HEK293 (cell line): ENCODE measurements at regions not wholly inside any gene's neighbourhood (a gene's known extent, or its start where the extent isn't known, plus 50 kb on each side); places are given as distances from the start of the nearest gene placed in this dataset.

Experiments
- CTCF ChIA-PET: fragments of 350-600 bp; formaldehyde crosslinking; extraction: SDS; loops from one replicate; lab custom pipeline; 2021; ENCODE audit warnings: antibody characterized with exemption; lab: Yijun Ruan, JAX
- POLR2A ChIA-PET: fragments of 300-600 bp; formaldehyde crosslinking; extraction: SDS; loops from one replicate; lab custom pipeline; 2020; ENCODE audit warnings: antibody characterized with exemption, inconsistent platforms; lab: Yijun Ruan, JAX
- H3K27ac ChIP-seq: fragments of 200-500 bp; sonication (Bioruptor generic); 2 replicates; pipeline ENCODE4 v1.5.1; 2014; ENCODE audit warnings: low read depth, low read length, control low read depth, inconsistent platforms; ENCODE audit errors: extremely low read depth
- H3K36me3 ChIP-seq, 2 experiments: fragments of 200-500 bp in 1 of 2; sonication (Bioruptor generic) in 1 of 2; 1 replicate in 1 of 2; 2 replicates in 1 of 2; pipeline ENCODE4 v1.5.1; 2014 to 2017; ENCODE audit warnings: inconsistent platforms in 2 of 2, low read length in 2 of 2; ENCODE audit not compliant: control insufficient read depth in 2 of 2, insufficient read depth in 1 of 2
- H3K4me1 ChIP-seq: fragments of 200-500 bp; sonication (Bioruptor generic); 2 replicates; pipeline ENCODE4 v1.5.1; 2014; ENCODE audit warnings: mild to moderate bottlenecking, low read length, inconsistent platforms; ENCODE audit not compliant: control insufficient read depth, insufficient read depth
- H3K4me3 ChIP-seq: 2 replicates; pipeline ENCODE4 v1.5.1; 2011; ENCODE audit warnings: low read depth, mild to moderate bottlenecking, control low read depth, low read length, moderate library complexity
- H3K9me3 ChIP-seq: fragments of 200-500 bp; sonication (Bioruptor generic); 2 replicates; pipeline ENCODE4 v1.5.1; 2014; ENCODE audit warnings: low read depth, low read length, inconsistent platforms; ENCODE audit not compliant: control insufficient read depth, insufficient read depth
- KLF9 ChIP-seq: fragments of 450-650 bp; formaldehyde crosslinking; IDR thresholded peaks from 2 replicates; pipeline ENCODE4 v1.5.1; 2016; ENCODE audit warnings: missing biosample characterization, missing genetic modification characterization, low read depth
- PRDM2 ChIP-seq: fragments of 450-650 bp; formaldehyde crosslinking; IDR thresholded peaks from 2 replicates; pipeline ENCODE4 v1.5.1; 2016; ENCODE audit warnings: missing biosample characterization, missing genetic modification characterization, borderline replicate concordance
- TCF7L2 ChIP-seq: IDR thresholded peaks from 2 replicates; pipeline ENCODE4 v1.6.1; 2011; ENCODE audit warnings: low read depth, mild to moderate bottlenecking, inconsistent platforms, low read length, moderate library complexity, borderline replicate concordance
- YY2 ChIP-seq: fragments of 450-650 bp; formaldehyde crosslinking; IDR thresholded peaks from 2 replicates; pipeline ENCODE4 v1.5.1; 2016; ENCODE audit warnings: missing biosample characterization, missing genetic modification characterization
- ZBTB10 ChIP-seq: fragments of 450-650 bp; formaldehyde crosslinking; IDR thresholded peaks from 2 replicates; pipeline ENCODE4 v1.5.1; 2016; ENCODE audit warnings: missing biosample characterization, missing genetic modification characterization
- ZIC2 ChIP-seq: fragments of 450-650 bp; formaldehyde crosslinking; IDR thresholded peaks from 2 replicates; pipeline ENCODE4 v1.5.1; 2016; ENCODE audit warnings: missing biosample characterization, missing genetic modification characterization
- ZNF2 ChIP-seq: fragments of 450-650 bp; formaldehyde crosslinking; IDR thresholded peaks from 2 replicates; pipeline ENCODE4 v1.5.1; 2016; ENCODE audit warnings: missing biosample characterization, missing genetic modification characterization
- ZNF202 ChIP-seq: fragments of 450-650 bp; formaldehyde crosslinking; IDR thresholded peaks from 2 replicates; pipeline ENCODE4 v1.5.1; 2016; ENCODE audit warnings: missing biosample characterization, missing genetic modification characterization, borderline replicate concordance
- ZNF335 ChIP-seq: fragments of 450-650 bp; formaldehyde crosslinking; conservative IDR thresholded peaks from 2 replicates; pipeline ENCODE4 v1.5.1; 2016; ENCODE audit warnings: missing biosample characterization, missing genetic modification characterization
- ZNF341 ChIP-seq: fragments of 450-650 bp; formaldehyde crosslinking; IDR thresholded peaks from 2 replicates; pipeline ENCODE4; 2016; ENCODE audit warnings: low read depth, missing biosample characterization, missing genetic modification characterization
- ZNF404 ChIP-seq: fragments of 450-650 bp; formaldehyde crosslinking; IDR thresholded peaks from 2 replicates; pipeline ENCODE4 v1.5.1; 2017; ENCODE audit warnings: missing biosample characterization, missing genetic modification characterization
- ZNF544 ChIP-seq: fragments of 450-650 bp; formaldehyde crosslinking; IDR thresholded peaks from 2 replicates; pipeline ENCODE4 v1.5.0; 2017; ENCODE audit warnings: missing biosample characterization, missing genetic modification characterization
- ZNF561 ChIP-seq: fragments of 450-650 bp; IDR thresholded peaks from 2 replicates; pipeline ENCODE4 v1.5.1; 2018; ENCODE audit warnings: missing biosample characterization, missing genetic modification characterization, borderline replicate concordance
- ZNF624 ChIP-seq: fragments of 450-650 bp; formaldehyde crosslinking; IDR thresholded peaks from 2 replicates; pipeline ENCODE4 v1.5.1; 2017; ENCODE audit warnings: missing biosample characterization, missing genetic modification characterization
- ZNF629 ChIP-seq: fragments of 450-650 bp; formaldehyde crosslinking; IDR thresholded peaks from 2 replicates; pipeline ENCODE4 v1.5.1; 2017; ENCODE audit warnings: missing biosample characterization, missing genetic modification characterization
- ZNF660 ChIP-seq: fragments of 450-650 bp; IDR thresholded peaks from 2 replicates; pipeline ENCODE4 v1.5.1; 2018; ENCODE audit warnings: missing biosample characterization, mild to moderate bottlenecking, missing genetic modification characterization
- ZSCAN5A ChIP-seq: fragments of 450-650 bp; formaldehyde crosslinking; IDR thresholded peaks from 2 replicates; pipeline ENCODE4 v1.5.1; 2016; ENCODE audit warnings: missing biosample characterization, missing genetic modification characterization
- TF ChIP-seq, protein P1 (sequence below): fragments of 450-650 bp; formaldehyde crosslinking; IDR thresholded peaks from 2 replicates; pipeline ENCODE4 v1.5.1; 2016; ENCODE audit warnings: missing biosample characterization, missing genetic modification characterization
- TF ChIP-seq, protein P2 (sequence below): fragments of 450-650 bp; formaldehyde crosslinking; IDR thresholded peaks from 2 replicates; pipeline ENCODE4 v1.5.1; 2017; ENCODE audit warnings: missing biosample characterization, missing genetic modification characterization
- TF ChIP-seq, protein P3 (sequence below): fragments of 450-650 bp; formaldehyde crosslinking; IDR thresholded peaks from 2 replicates; pipeline ENCODE4; 2016; ENCODE audit warnings: missing biosample characterization, missing genetic modification characterization

DNA sequence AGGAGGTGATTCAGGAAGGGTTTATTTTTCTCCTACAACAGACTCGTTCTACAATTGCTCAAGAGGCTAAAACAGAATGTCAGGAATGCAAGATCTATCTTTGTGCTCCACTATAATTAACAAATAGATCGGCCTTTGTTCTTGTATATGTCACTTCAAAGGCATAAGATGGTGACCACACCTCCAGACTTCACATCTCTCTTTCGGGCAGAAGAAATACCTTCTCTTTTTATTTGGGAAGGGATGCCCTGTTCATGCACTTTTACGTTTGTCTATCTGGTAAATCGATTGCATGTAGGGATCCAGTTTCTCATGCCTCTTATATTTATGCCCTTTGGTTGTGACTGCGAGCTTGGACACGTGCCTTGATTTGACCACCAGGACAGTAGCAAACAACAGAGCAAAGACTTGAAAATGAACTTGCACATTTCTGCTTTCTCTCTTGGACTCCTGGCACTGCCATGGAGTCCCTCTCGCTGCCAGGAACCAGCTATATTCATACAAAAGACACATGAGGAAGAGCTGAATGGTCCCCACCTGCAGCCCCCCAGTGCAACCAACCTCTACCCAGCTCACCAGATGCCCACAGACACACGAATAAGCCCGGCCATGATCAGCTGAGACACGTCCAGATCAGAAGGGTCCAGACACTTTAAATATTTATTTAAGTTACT is 219.8 kb upstream of the STXBP5 start:
- CTCF ChIA-PET, result interaction anchor here (0.6 to 0.7 kb wide), 2 partner anchors 208 to 1170 kb away, joined by 3 read pairs; no protein-coding TSS in a partner anchor
- H3K36me3 ChIP-seq, result no peaks in the 10 kb centered on the region
- H3K4me3 ChIP-seq, result no peak overlapping the region
- TF ChIP-seq, protein P1, sequence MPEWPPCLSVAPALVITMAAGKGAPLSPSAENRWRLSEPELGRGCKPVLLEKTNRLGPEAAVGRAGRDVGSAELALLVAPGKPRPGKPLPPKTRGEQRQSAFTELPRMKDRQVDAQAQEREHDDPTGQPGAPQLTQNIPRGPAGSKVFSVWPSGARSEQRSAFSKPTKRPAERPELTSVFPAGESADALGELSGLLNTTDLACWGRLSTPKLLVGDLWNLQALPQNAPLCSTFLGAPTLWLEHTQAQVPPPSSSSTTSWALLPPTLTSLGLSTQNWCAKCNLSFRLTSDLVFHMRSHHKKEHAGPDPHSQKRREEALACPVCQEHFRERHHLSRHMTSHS (tag by site-specific recombination), result no peak
- TF ChIP-seq PRDM2 (no peak), ZNF341 (tag by site-specific recombination) (no peak), YY2 (tag by site-specific recombination) (no peak), ZIC2 (tag by site-specific recombination) (no peak)
- H3K9me3 ChIP-seq, result no peaks in the 10 kb centered on the region
- peaks cover 6% of the 10 kb centered on the region; the same call in 1 of the 2 replicates for H3K4me1 ChIP-seq
- H3K27ac ChIP-seq, result no peak overlapping the region
- POLR2A ChIA-PET, result no interaction called here

DNA sequence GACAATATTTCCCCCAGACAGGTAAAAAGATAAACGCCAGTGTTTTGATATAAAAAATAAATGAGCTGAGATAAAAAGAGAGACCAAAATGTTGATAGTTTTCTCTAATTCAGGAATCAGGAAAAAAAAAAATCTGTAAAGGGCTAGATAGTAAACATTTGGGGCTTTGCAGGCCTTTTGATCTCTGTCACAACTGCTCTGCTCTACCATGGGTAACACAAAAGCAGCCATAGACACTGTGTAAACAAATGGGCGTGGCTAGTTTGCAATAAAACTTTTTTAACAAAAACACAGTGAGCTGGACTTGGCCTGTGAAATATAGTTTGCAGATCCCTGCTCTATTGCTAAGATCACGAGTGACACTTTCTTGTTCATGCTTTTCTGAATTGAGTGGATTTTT is 219.1 kb upstream of the STXBP5 start:
- no peak overlapping the region for H3K27ac ChIP-seq
- no peaks in the 10 kb centered on the region for H3K9me3 ChIP-seq
- ChIA-PET POLR2A (no interaction called here), CTCF (interaction anchor here (0.6 to 0.7 kb wide), 2 partner anchors 207 to 1169 kb away, joined by 3 read pairs; no protein-coding TSS in a partner anchor)
- no peaks in the 10 kb centered on the region for H3K36me3 ChIP-seq
- no peak overlapping the region for H3K4me3 ChIP-seq
- H3K4me1 ChIP-seq, result peaks cover 6% of the 10 kb centered on the region; the same call in 1 of the 2 replicates
- TF ChIP-seq ZNF335 (tag by site-specific recombination), result peak; percentile 43; the same call in 1 of the 2 replicates
- no peak for TF ChIP-seq ZNF660 (tag by site-specific recombination)
- TF ChIP-seq TCF7L2, result peak; percentile 81
- no peak for TF ChIP-seq ZNF624 (tag by site-specific recombination)
- TF ChIP-seq, protein P2, sequence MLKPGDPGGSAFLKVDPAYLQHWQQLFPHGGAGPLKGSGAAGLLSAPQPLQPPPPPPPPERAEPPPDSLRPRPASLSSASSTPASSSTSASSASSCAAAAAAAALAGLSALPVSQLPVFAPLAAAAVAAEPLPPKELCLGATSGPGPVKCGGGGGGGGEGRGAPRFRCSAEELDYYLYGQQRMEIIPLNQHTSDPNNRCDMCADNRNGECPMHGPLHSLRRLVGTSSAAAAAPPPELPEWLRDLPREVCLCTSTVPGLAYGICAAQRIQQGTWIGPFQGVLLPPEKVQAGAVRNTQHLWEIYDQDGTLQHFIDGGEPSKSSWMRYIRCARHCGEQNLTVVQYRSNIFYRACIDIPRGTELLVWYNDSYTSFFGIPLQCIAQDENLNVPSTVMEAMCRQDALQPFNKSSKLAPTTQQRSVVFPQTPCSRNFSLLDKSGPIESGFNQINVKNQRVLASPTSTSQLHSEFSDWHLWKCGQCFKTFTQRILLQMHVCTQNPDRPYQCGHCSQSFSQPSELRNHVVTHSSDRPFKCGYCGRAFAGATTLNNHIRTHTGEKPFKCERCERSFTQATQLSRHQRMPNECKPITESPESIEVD, result 0 out of 2 replicates have a peak, but pooled peaks have one; percentile 32
- TF ChIP-seq ZBTB10 (tag by site-specific recombination), result no peak
- no peak for TF ChIP-seq ZNF202 (tag by site-specific recombination)
- TF ChIP-seq ZNF629, result no peak
- TF ChIP-seq ZNF561 (tag by site-specific recombination), result no peak
- TF ChIP-seq ZSCAN5A (tag by site-specific recombination), result no peak
- TF ChIP-seq, protein P3, sequence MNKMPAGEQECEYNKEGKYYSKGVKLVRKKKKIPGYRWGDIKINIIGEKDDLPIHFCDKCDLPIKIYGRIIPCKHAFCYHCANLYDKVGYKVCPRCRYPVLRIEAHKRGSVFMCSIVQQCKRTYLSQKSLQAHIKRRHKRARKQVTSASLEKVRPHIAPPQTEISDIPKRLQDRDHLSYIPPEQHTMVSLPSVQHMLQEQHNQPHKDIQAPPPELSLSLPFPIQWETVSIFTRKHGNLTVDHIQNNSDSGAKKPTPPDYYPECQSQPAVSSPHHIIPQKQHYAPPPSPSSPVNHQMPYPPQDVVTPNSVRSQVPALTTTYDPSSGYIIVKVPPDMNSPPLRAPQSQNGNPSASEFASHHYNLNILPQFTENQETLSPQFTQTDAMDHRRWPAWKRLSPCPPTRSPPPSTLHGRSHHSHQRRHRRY (tag by site-specific recombination), result no peak
- no peak for TF ChIP-seq ZNF544
- TF ChIP-seq KLF9 (tag by site-specific recombination), result 0 out of 2 replicates have a peak, but pooled peaks have one; percentile 29
- no peak for TF ChIP-seq ZNF2
- TF ChIP-seq ZNF404 (tag by site-specific recombination), result no peak
